NCI-H1417 (cell line): ENCODE measurements at regions not wholly inside any gene's neighbourhood (a gene's known extent, or its start where the extent isn't known, plus 50 kb on each side); places are given as distances from the start of the nearest gene placed in this dataset.

Experiments used
- DNase-seq, 3 experiments: peaks; one replicate each; lab custom pipeline; 2025; lab: John Stamatoyannopoulos, UW

- no peak for DNase-seq
These were observed 129.9 kb upstream of the ZNF644 start for GRCh38 chr1:91151702-91152101.

GRCh38 chr1:91148641-91149069 is 126.8 kb upstream of the ZNF644 start:
- DNase-seq = no peak

GRCh38 chr1:91141858-91142257 is 120.0 kb upstream of the ZNF644 start:
- DNase-seq = no peak

GRCh38 chr1:91138959-91139358 is 117.1 kb upstream of the ZNF644 start:
- no peak for DNase-seq

GRCh38 chr1:91137173-91137852 is 115.5 kb upstream of the ZNF644 start:
- DNase-seq = no peak

GRCh38 chr1:91135799-91136198 is 114.0 kb upstream of the ZNF644 start:
- DNase-seq = no peak

GRCh38 chr1:91133248-91133647 is 111.4 kb upstream of the ZNF644 start:
- no peak for DNase-seq

GRCh38 chr1:91130256-91130985 is 108.6 kb upstream of the ZNF644 start:
- no peak for DNase-seq

- no peak for DNase-seq
These were observed 107.6 kb upstream of the ZNF644 start for GRCh38 chr1:91129458-91129857.

- DNase-seq = no peak
These were observed 107.2 kb upstream of the ZNF644 start for GRCh38 chr1:91129017-91129416.

GRCh38 chr1:91124989-91125417 is 103.2 kb upstream of the ZNF644 start:
- DNase-seq = peak in 1 of 3 experiments; percentile 5

GRCh38 chr1:91124290-91124985 is 102.6 kb upstream of the ZNF644 start:
- DNase-seq = no peak

GRCh38 chr1:91123773-91124172 is 101.9 kb upstream of the ZNF644 start:
- DNase-seq = no peak

GRCh38 chr1:91123319-91123718 is 101.5 kb upstream of the ZNF644 start:
- DNase-seq = no peak

GRCh38 chr1:91122106-91122717 is 100.4 kb upstream of the ZNF644 start:
- DNase-seq = peak in 2 of 3 experiments; percentile 2 to 34

- DNase-seq = no peak
These were observed 99.5 kb upstream of the ZNF644 start for GRCh38 chr1:91121366-91121765.

- DNase-seq = no peak
These were observed 99.1 kb upstream of the ZNF644 start for GRCh38 chr1:91120936-91121335.

GRCh38 chr1:91120421-91120820 is 98.6 kb upstream of the ZNF644 start:
- no peak for DNase-seq

GRCh38 chr1:91104712-91105111 is 82.9 kb upstream of the ZNF644 start:
- DNase-seq = no peak

GRCh38 chr1:91101328-91101727 is 79.5 kb upstream of the ZNF644 start:
- no peak for DNase-seq

GRCh38 chr1:91099746-91100621 is 78.1 kb upstream of the ZNF644 start:
- DNase-seq = no peak
